Neural cell (in vitro differentiated cells): ENCODE measurements at regions not wholly inside any gene's neighbourhood (a gene's known extent, or its start where the extent isn't known, plus 50 kb on each side); places are given as distances from the start of the nearest gene placed in this dataset.

ENCODE experiments used
- H2AFZ ChIP-seq: fragments of 200-600, 300-800 bp; sonication (generic), shearing (Covaris generic); 2 replicates; pipeline ENCODE4 v1.6.0; 2014; ENCODE audit warnings: low read depth, mild to moderate bottlenecking, antibody characterized with exemption, low read length, moderate library complexity
- H3F3A ChIP-seq: fragments of 200-600 bp; shearing (Covaris generic); 2 replicates; pipeline ENCODE4 v1.6.1; 2016; ENCODE audit warnings: mild to moderate bottlenecking, moderate library complexity, mixed read lengths, antibody characterized with exemption, low read length; ENCODE audit not compliant: insufficient read depth, poor library complexity, severe bottlenecking
- H3K27ac ChIP-seq: fragments of 200-600, 300-800 bp; sonication (generic), shearing (Covaris generic); 2 replicates; pipeline ENCODE4 v1.5.1; 2014; ENCODE audit warnings: mild to moderate bottlenecking, low read length, moderate library complexity
- H3K27me3 ChIP-seq: fragments of 300-800, 200-600 bp; sonication (generic), shearing (Covaris generic); 2 replicates; pipeline ENCODE4 v1.6.0; 2014; ENCODE audit warnings: mild to moderate bottlenecking, low read depth, low read length, moderate library complexity; ENCODE audit not compliant: insufficient read depth
- H3K36me3 ChIP-seq: fragments of 300-800, 200-600 bp; sonication (generic), shearing (Covaris generic); 2 replicates; pipeline ENCODE4 v1.5.1; 2014; ENCODE audit warnings: mild to moderate bottlenecking, antibody characterized with exemption, low read length, moderate library complexity; ENCODE audit not compliant: insufficient read depth
- H3K4me2 ChIP-seq: fragments of 300-800, 200-600 bp; sonication (generic), shearing (Covaris generic); 2 replicates; pipeline ENCODE4 v1.6.0; 2014; ENCODE audit warnings: mild to moderate bottlenecking, low read length
- H3K4me3 ChIP-seq: fragments of 300-800, 200-600 bp; sonication (generic), shearing (Covaris generic); 2 replicates; pipeline ENCODE4 v1.5.1; 2014; ENCODE audit warnings: mild to moderate bottlenecking, low read length, moderate library complexity
- H3K79me2 ChIP-seq: fragments of 200-600 bp; shearing (Covaris generic); replicated peaks from 2 replicates; pipeline ENCODE4 v1.6.0; 2014; ENCODE audit warnings: mild to moderate bottlenecking, low read length, moderate library complexity; ENCODE audit not compliant: insufficient read depth
- H3K9ac ChIP-seq: fragments of 300-800, 200-600 bp; sonication (generic), shearing (Covaris generic); 2 replicates; pipeline ENCODE4 v1.6.1; 2016; ENCODE audit warnings: mild to moderate bottlenecking, low read length, mixed read lengths
- H3K9me2 ChIP-seq: fragments of 200-600 bp; shearing (Covaris generic); 2 replicates; pipeline ENCODE4 v1.6.1; 2016; ENCODE audit warnings: mild to moderate bottlenecking, low read length, mixed read lengths; ENCODE audit not compliant: insufficient read depth
- H3K9me3 ChIP-seq: fragments of 200-600, 300-800 bp; sonication (generic), shearing (Covaris generic); 2 replicates; pipeline ENCODE4 v1.6.1; 2016; ENCODE audit warnings: mild to moderate bottlenecking, mixed run types, low read length, moderate library complexity, mixed read lengths
- H4K20me1 ChIP-seq: fragments of 200-600 bp; shearing (Covaris generic); 2 replicates; pipeline ENCODE4 v1.6.1; 2016; ENCODE audit warnings: mild to moderate bottlenecking, mixed run types; ENCODE audit not compliant: insufficient read depth
- CTCF ChIP-seq: fragments of 450-650 bp; IDR thresholded peaks from 2 replicates; pipeline ENCODE4 v1.5.1; 2014; ENCODE audit warnings: antibody characterized with exemption, mild to moderate bottlenecking, moderate library complexity; ENCODE audit not compliant: poor library complexity, severe bottlenecking
- EP300 ChIP-seq: fragments of 450-650 bp; conservative IDR thresholded peaks from 2 replicates; pipeline ENCODE4 v1.6.1; 2014; ENCODE audit warnings: antibody characterized with exemption, mild to moderate bottlenecking, moderate library complexity; ENCODE audit not compliant: poor library complexity, severe bottlenecking
- EZH2 ChIP-seq: fragments of 200-600, 300-800 bp; shearing (Covaris generic), sonication (generic); IDR thresholded peaks from 2 replicates; pipeline ENCODE4 v1.6.1; 2014; ENCODE audit warnings: antibody characterized with exemption, low read length, borderline replicate concordance, mild to moderate bottlenecking; ENCODE audit not compliant: insufficient read depth, poor library complexity, severe bottlenecking
- MXI1 ChIP-seq: fragments of 450-650 bp; conservative IDR thresholded peaks from 2 replicates; pipeline ENCODE4 v1.6.1; 2014; ENCODE audit warnings: antibody characterized with exemption, mild to moderate bottlenecking; ENCODE audit not compliant: poor library complexity, severe bottlenecking
- POLR2AphosphoS5 ChIP-seq: IDR thresholded peaks from 2 replicates; pipeline ENCODE4 v1.6.1; 2012
- RAD21 ChIP-seq: fragments of 450-650 bp; conservative IDR thresholded peaks from 2 replicates; pipeline ENCODE4 v1.6.1; 2014; ENCODE audit warnings: antibody characterized with exemption, mild to moderate bottlenecking, moderate library complexity
- REST ChIP-seq: IDR thresholded peaks from 2 replicates; pipeline ENCODE4 v1.6.1; 2012; ENCODE audit warnings: borderline replicate concordance
- SMC3 ChIP-seq: fragments of 450-650 bp; conservative IDR thresholded peaks from 2 replicates; pipeline ENCODE4 v1.6.1; 2014; ENCODE audit warnings: antibody characterized with exemption, mild to moderate bottlenecking, moderate library complexity; ENCODE audit not compliant: poor library complexity
- TAF1 ChIP-seq: IDR thresholded peaks from 2 replicates; pipeline ENCODE4 v1.6.1; 2012; ENCODE audit warnings: low read depth

GRCh38 chr3:176941689-176942088 lies 255.6 kb downstream of the TBL1XR1 start:
- Histone ChIP-seq H3K36me3 (no peaks in the 10 kb centered on the region), H4K20me1 (no peaks in the 10 kb centered on the region), H3K9me3 (peaks cover 3% of the 10 kb centered on the region), H3K4me3 (no peak overlapping the region), H3K27me3 (no peaks in the 10 kb centered on the region), H3F3A (no peaks in the 10 kb centered on the region), H2AFZ (no peak overlapping the region), H3K4me2 (no peak overlapping the region), H3K9me2 (no peaks in the 10 kb centered on the region), H3K79me2 (no peaks in the 10 kb centered on the region), H3K9ac (no peak overlapping the region), H3K27ac (no peak overlapping the region)
- no peak for TF ChIP-seq REST

- Histone ChIP-seq H3K27ac (no peak overlapping the region), H3K4me3 (no peak overlapping the region), H3K9ac (no peak overlapping the region), H3K27me3 (no peaks in the 10 kb centered on the region), H3F3A (no peaks in the 10 kb centered on the region), H2AFZ (no peak overlapping the region), H3K9me3 (no peaks in the 10 kb centered on the region), H3K4me2 (no peak overlapping the region), H4K20me1 (no peaks in the 10 kb centered on the region), H3K79me2 (no peaks in the 10 kb centered on the region), H3K9me2 (no peaks in the 10 kb centered on the region), H3K36me3 (no peaks in the 10 kb centered on the region)
- TF ChIP-seq POLR2AphosphoS5, result no peak
- peak; percentile 90 for TF ChIP-seq CTCF
- TF ChIP-seq RAD21, result peak; percentile 92
- TF ChIP-seq SMC3, result peak; percentile 84
These were observed 258.1 kb downstream of the TBL1XR1 start for GRCh38 chr3:176939022-176939817.

- Histone ChIP-seq H3K27me3 (no peaks in the 10 kb centered on the region), H3K27ac (no peak overlapping the region), H3K79me2 (no peaks in the 10 kb centered on the region), H2AFZ (no peak overlapping the region), H3K36me3 (no peaks in the 10 kb centered on the region), H3K4me3 (no peak overlapping the region), H3F3A (no peaks in the 10 kb centered on the region), H3K9me3 (no peaks in the 10 kb centered on the region), H3K9ac (no peak overlapping the region), H3K9me2 (no peaks in the 10 kb centered on the region), H4K20me1 (no peaks in the 10 kb centered on the region), H3K4me2 (no peak overlapping the region)
- TF ChIP-seq TAF1, result no peak
- TF ChIP-seq REST, result no peak
- TF ChIP-seq MXI1, result no peak
- TF ChIP-seq EP300, result no peak
- no peak for TF ChIP-seq EZH2
These were observed 259.3 kb downstream of the TBL1XR1 start for GRCh38 chr3:176937994-176938393.
